Erythroblast (primary cell): ENCODE measurements at regions not wholly inside any gene's neighbourhood (a gene's known extent, or its start where the extent isn't known, plus 50 kb on each side); places are given as distances from the start of the nearest gene placed in this dataset.

Experiments used
- GATA1 ChIP-seq: IDR thresholded peaks from 2 replicates; pipeline ENCODE4 v1.6.1; 2011; ENCODE audit warnings: low read depth, mild to moderate bottlenecking, control low read depth, low read length, moderate library complexity
- POLR2A ChIP-seq: IDR thresholded peaks from 2 replicates; pipeline ENCODE4 v1.6.1; 2011; ENCODE audit warnings: mild to moderate bottlenecking, low read length

- no peak for TF ChIP-seq POLR2A
- TF ChIP-seq GATA1, result no peak
Observed at GRCh38 chr18:40382197-40382596, 1572.8 kb upstream of the PIK3C3 start.
